SKM-1 treated with dmso at 0.1 percent for 144 hours (cell line): ENCODE measurements at regions not wholly inside any gene's neighbourhood (a gene's known extent, or its start where the extent isn't known, plus 50 kb on each side); places are given as distances from the start of the nearest gene placed in this dataset.

Source experiments
- DNase-seq: peaks from one replicate; lab custom pipeline; 2025; ENCODE audit not compliant: unreplicated experiment; lab: John Stamatoyannopoulos, UW

GRCh38 chrX:22325096-22325495, 52.4 kb downstream of the CBLL2 start:
- no peak for DNase-seq

- no peak for DNase-seq
Observed at GRCh38 chrX:22329783-22330182, 57.1 kb downstream of the CBLL2 start.

GRCh38 chrX:22338740-22339139, 66.0 kb downstream of the CBLL2 start:
- no peak for DNase-seq

GRCh38 chrX:22339459-22339858, 66.7 kb downstream of the CBLL2 start:
- DNase-seq = no peak

- no peak for DNase-seq
Observed at GRCh38 chrX:22340022-22340616, 67.4 kb downstream of the CBLL2 start.

- DNase-seq = no peak
Observed at GRCh38 chrX:22343192-22343591, 70.5 kb downstream of the CBLL2 start.

GRCh38 chrX:22345884-22346283, 73.2 kb downstream of the CBLL2 start:
- DNase-seq = no peak

- DNase-seq = no peak
Observed at GRCh38 chrX:22347491-22347890, 74.8 kb downstream of the CBLL2 start.

GRCh38 chrX:22349116-22349515, 76.4 kb downstream of the CBLL2 start:
- no peak for DNase-seq

GRCh38 chrX:22351076-22351475, 78.4 kb downstream of the CBLL2 start:
- no peak for DNase-seq

GRCh38 chrX:22351966-22352365, 79.3 kb downstream of the CBLL2 start:
- DNase-seq = no peak

GRCh38 chrX:22357621-22358020, 84.9 kb downstream of the CBLL2 start:
- DNase-seq = no peak

GRCh38 chrX:22360129-22360528, 87.4 kb downstream of the CBLL2 start:
- DNase-seq = no peak

GRCh38 chrX:22365460-22365859, 92.7 kb downstream of the CBLL2 start:
- DNase-seq = no peak

GRCh38 chrX:22366166-22366702, 93.5 kb downstream of the CBLL2 start:
- no peak for DNase-seq

GRCh38 chrX:22366906-22367305, 94.2 kb downstream of the CBLL2 start:
- DNase-seq = no peak

- DNase-seq = no peak
Observed at GRCh38 chrX:22373094-22373493, 100.4 kb downstream of the CBLL2 start.

GRCh38 chrX:22373766-22374165, 101.1 kb downstream of the CBLL2 start:
- no peak for DNase-seq

- DNase-seq = no peak
Observed at GRCh38 chrX:22376369-22376768, 103.7 kb downstream of the CBLL2 start.

GRCh38 chrX:22378296-22378695, 105.6 kb downstream of the CBLL2 start:
- no peak for DNase-seq

GRCh38 chrX:22383988-22384387, 111.3 kb downstream of the CBLL2 start:
- DNase-seq = no peak

- DNase-seq = no peak
Observed at GRCh38 chrX:22389556-22390179, 117.0 kb downstream of the CBLL2 start.
